Keratinocyte (primary cell): ENCODE measurements at regions not wholly inside any gene's neighbourhood (a gene's known extent, or its start where the extent isn't known, plus 50 kb on each side); places are given as distances from the start of the nearest gene placed in this dataset.

Experiments
- DNase-seq: peaks from one replicate; pipeline ENCODE4 v3.0.0-alpha.2; 2011; ENCODE audit warnings: low read depth, missing footprints, low spot score
- FAIRE-seq: peaks from 2 replicates; lab custom pipeline; 2011; peaks lifted over from hg19 to GRCh38; lab: Jason Lieb, UNC
- H2AFZ ChIP-seq: 2 replicates; pipeline ENCODE4 v1.6.0; 2012; ENCODE audit warnings: low read length, control low read depth, inconsistent platforms; ENCODE audit not compliant: control insufficient read depth
- H3K27ac ChIP-seq: 2 replicates; pipeline ENCODE4 v1.5.1; 2011; ENCODE audit warnings: low read length; ENCODE audit not compliant: control insufficient read depth, insufficient read depth
- H3K27me3 ChIP-seq: 3 replicates; pipeline ENCODE4 v1.6.0; 2011; ENCODE audit warnings: low read length; ENCODE audit not compliant: control insufficient read depth, insufficient read depth; ENCODE audit errors: extremely low read depth
- H3K36me3 ChIP-seq, 2 experiments: 2 replicates in 1 of 2; 3 replicates in 1 of 2; pipeline ENCODE4 v1.5.1; 2011; ENCODE audit warnings: low read length in 2 of 2, mild to moderate bottlenecking in 1 of 2; ENCODE audit not compliant: control insufficient read depth in 2 of 2, insufficient read depth in 2 of 2; ENCODE audit errors: extremely low read depth in 1 of 2
- H3K4me1 ChIP-seq: 3 replicates; pipeline ENCODE4 v1.5.1; 2011; ENCODE audit warnings: low read length; ENCODE audit not compliant: control insufficient read depth, insufficient read depth; ENCODE audit errors: extremely low read depth
- H3K4me2 ChIP-seq: 3 replicates; pipeline ENCODE4 v1.6.0; 2011; ENCODE audit warnings: low read depth, low read length; ENCODE audit not compliant: control insufficient read depth, insufficient read depth; ENCODE audit errors: extremely low read depth
- H3K4me3 ChIP-seq, 3 experiments: fragments of 200-600 bp in 1 of 3; sonication (generic) in 1 of 3; 2 replicates in 2 of 3; 3 replicates in 1 of 3; pipeline ENCODE4 v1.5.1; 2011 to 2016; ENCODE audit warnings: low read length in 3 of 3, mild to moderate bottlenecking in 3 of 3, control low read depth in 2 of 3, inconsistent platforms in 1 of 3, low read depth in 1 of 3, mixed read lengths in 1 of 3, mixed run types in 1 of 3, moderate library complexity in 1 of 3; ENCODE audit not compliant: control insufficient read depth in 2 of 3, insufficient read depth in 2 of 3; ENCODE audit errors: extremely low read depth in 1 of 3
- H3K79me2 ChIP-seq: 2 replicates; pipeline ENCODE4 v1.6.0; 2012; ENCODE audit warnings: low read length; ENCODE audit not compliant: control insufficient read depth, insufficient read depth
- H3K9ac ChIP-seq: 3 replicates; pipeline ENCODE4 v1.6.0; 2011; ENCODE audit warnings: low read length; ENCODE audit not compliant: control insufficient read depth, insufficient read depth; ENCODE audit errors: extremely low read depth
- H3K9me1 ChIP-seq: 3 replicates; pipeline ENCODE4 v1.6.0; 2011; ENCODE audit warnings: low read length; ENCODE audit not compliant: control insufficient read depth, insufficient read depth; ENCODE audit errors: extremely low read depth
- H3K9me3 ChIP-seq: 2 replicates; pipeline ENCODE4 v1.5.1; 2012; ENCODE audit warnings: low read depth, low read length; ENCODE audit not compliant: control insufficient read depth
- H4K20me1 ChIP-seq: 3 replicates; pipeline ENCODE4 v1.6.0; 2011; ENCODE audit warnings: low read length; ENCODE audit not compliant: control insufficient read depth, insufficient read depth; ENCODE audit errors: extremely low read depth
- CTCF ChIP-seq, 3 experiments: IDR thresholded peaks in 1 of 3; conservative IDR thresholded peaks in 1 of 3; optimal IDR thresholded peaks in 1 of 3; 2 replicates in 2 of 3; 3 replicates in 1 of 3; pipeline versions ENCODE3 to v1.5.1; 2011; ENCODE audit warnings: low read length in 3 of 3, mild to moderate bottlenecking in 3 of 3, moderate library complexity in 2 of 3, control low read depth in 1 of 3, inconsistent platforms in 1 of 3; ENCODE audit not compliant: insufficient read depth in 2 of 3; ENCODE audit errors: extremely low read depth in 1 of 3
- EZH2 ChIP-seq: IDR thresholded peaks from one replicate; pipeline ENCODE4 v1.6.1; 2012; ENCODE audit warnings: inconsistent platforms, mild to moderate bottlenecking, low read length, moderate library complexity
- dilution Hi-C: fragments of 300-500 bp; cut with MboI; formaldehyde crosslinking; loops from one replicate; pipeline ENCODE4 v1.7.0; 2020; ENCODE audit warnings: low sequenced_read_pairs; ENCODE audit not compliant: extremely low pct_ligation_motif_present

- no peaks in the 10 kb centered on the region for H3K27me3 ChIP-seq
- H3K9me3 ChIP-seq: peaks cover 3% of the 10 kb centered on the region
- DNase-seq: no peak
- TF ChIP-seq CTCF (optimal IDR thresholded peaks at IDR 0.05 in 1 of 3, IDR thresholded peaks at IDR 0.05 in 1 of 3, conservative IDR thresholded peaks at IDR 0.05 in 1 of 3; ENCODE audit: extremely low read depth in 1 of 3, insufficient read depth in 2 of 3, low read length in 3 of 3): no peak
- TF ChIP-seq EZH2: no peak
- H3K9ac ChIP-seq: no peak overlapping the region
- H3K4me3 ChIP-seq: no peak overlapping the region
- no peaks in the 10 kb centered on the region for H3K79me2 ChIP-seq
- H3K36me3 ChIP-seq: no peaks in the 10 kb centered on the region
- H3K4me2 ChIP-seq: no peak overlapping the region
- no peak overlapping the region for H2AFZ ChIP-seq
- dilution Hi-C loops: no loop called here
- no peak for FAIRE-seq
- H3K4me1 ChIP-seq: no peaks in the 10 kb centered on the region
- H3K27ac ChIP-seq: no peak overlapping the region
- H4K20me1 ChIP-seq: no peaks in the 10 kb centered on the region
- H3K9me1 ChIP-seq: no peaks in the 10 kb centered on the region
These were observed 380.3 kb downstream of the PREX1 start for GRCh38 chr20:48447456-48447855.

GRCh38 chr20:48445827-48446226, 382.0 kb downstream of the PREX1 start:
- TF ChIP-seq CTCF (optimal IDR thresholded peaks at IDR 0.05 in 1 of 3, IDR thresholded peaks at IDR 0.05 in 1 of 3, conservative IDR thresholded peaks at IDR 0.05 in 1 of 3; ENCODE audit: extremely low read depth in 1 of 3, insufficient read depth in 2 of 3, low read length in 3 of 3) (no peak), EZH2 (no peak)
- dilution Hi-C loops: no loop called here
- no peak for DNase-seq
- H3K36me3 ChIP-seq: no peaks in the 10 kb centered on the region
- H3K9me3 ChIP-seq: peaks cover 3% of the 10 kb centered on the region
- no peak for FAIRE-seq
- no peaks in the 10 kb centered on the region for H4K20me1 ChIP-seq
- H3K79me2 ChIP-seq: no peaks in the 10 kb centered on the region
- H3K27me3 ChIP-seq: no peaks in the 10 kb centered on the region
- no peak overlapping the region for H2AFZ ChIP-seq
- H3K27ac ChIP-seq: no peak overlapping the region
- no peak overlapping the region for H3K9ac ChIP-seq
- no peak overlapping the region for H3K4me2 ChIP-seq
- H3K9me1 ChIP-seq: no peaks in the 10 kb centered on the region
- no peaks in the 10 kb centered on the region for H3K4me1 ChIP-seq
- H3K4me3 ChIP-seq: no peak overlapping the region
